ENCODE measurements at regions not wholly inside any gene's neighbourhood (a gene's known extent, or its start where the extent isn't known, plus 50 kb on each side); places are given as distances from the start of the nearest gene placed in this dataset.

DNA sequence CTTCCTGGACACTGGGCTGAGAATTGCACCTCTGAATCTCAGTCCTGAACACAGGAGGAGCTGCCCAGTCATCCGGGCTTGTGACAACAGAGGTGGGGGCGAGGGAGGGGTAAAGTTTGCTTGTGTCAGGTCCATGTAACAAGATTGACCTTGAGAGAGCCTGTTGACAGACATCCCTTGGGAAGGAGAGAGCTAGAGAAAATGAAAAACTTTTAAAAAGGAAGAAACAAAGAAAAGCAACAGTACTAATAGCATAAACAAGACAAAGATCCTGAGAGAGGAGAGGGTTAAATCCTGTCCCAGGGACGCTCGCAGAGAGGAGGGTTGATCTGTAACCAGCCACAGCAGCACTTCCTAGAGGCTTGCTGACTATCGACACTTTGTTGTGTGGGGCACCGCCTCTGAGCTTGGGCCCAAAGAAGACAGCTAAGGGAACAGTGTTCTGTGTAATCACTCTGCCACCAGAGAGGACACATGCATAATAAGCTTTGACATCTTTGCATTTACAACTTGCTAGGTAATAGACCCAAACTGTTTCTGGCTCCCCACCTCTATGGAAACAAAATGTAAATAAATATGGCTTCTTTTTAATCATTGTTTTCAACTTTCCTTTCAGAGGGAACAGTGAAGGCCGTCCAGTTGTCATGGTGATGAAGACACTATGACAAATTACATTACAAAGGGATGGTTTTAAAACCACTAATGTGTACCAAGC is 363.7 kb downstream of the CSNK1G3 start:
- no peak for DNase-seq (ENCODE audit: low read depth in 2 of 2)

DNA sequence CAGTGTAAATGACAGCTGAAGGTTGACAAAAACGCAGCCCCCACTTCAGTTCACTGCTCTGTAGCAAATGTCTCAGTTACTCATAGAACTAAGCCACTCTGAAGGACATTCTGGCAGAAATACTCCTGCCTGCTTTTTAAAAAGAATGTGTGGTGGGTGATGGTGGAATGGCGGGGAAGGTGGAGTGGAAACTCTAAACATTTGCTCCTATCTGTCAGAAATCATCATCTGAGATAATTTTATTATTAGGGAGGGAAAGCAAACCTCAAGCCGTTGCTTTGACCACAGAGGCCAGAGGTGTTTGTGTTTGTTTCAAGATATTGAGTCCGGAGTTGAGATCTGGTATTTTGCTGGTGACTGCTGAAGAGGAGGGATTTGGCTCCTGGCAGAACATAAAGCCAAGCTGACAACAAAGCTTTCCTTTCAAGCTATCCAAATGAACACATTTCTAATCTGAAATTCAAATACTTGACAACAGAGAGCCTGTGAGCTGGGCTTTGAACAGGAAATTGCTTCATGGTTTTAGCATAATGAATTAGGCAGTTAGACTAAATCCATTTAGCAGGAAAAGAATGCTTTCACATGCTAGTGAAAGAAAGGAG is 362.7 kb downstream of the CSNK1G3 start:
- no peak for DNase-seq (ENCODE audit: low read depth in 2 of 2)

DNA sequence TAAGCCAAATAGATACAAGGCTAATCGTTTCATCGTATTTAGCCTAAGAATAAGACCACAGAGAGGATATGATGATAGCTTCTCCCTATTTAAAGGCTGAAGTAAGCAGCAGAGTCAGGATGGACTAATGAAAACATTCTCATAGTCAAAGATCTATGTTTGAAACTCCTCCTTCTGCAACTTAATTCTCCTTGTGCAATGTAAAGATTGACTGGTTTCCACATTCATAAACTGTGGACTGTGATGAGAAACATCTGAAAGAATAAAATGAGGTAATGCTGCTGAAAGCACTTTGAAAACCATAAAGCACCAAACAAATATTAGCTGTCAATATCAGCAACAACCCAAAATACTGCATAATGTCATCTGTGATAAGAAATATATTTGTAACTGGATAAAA is 361.9 kb downstream of the CSNK1G3 start:
- no peak for DNase-seq (ENCODE audit: low read depth in 2 of 2)

DNA sequence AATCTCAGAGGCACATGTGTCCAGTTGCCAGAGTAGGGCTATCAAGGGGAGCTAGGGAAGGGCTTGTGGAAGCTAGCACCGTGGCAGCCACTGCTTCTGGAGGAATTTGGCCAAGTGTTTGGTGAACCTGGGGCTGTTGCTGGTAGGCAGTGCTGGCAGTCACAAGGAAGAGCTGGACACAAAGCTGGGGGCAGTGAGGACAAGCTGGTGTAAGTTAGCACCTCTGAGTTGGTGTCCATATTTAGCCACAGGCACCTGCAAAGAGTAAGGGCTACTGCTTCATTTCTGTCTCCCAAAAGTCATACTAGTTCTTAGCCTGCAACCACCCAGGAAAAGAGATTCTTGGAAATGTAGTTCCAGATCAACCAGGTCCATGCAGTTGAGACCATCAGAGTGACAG is 359.4 kb downstream of the CSNK1G3 start:
- no peak for DNase-seq (ENCODE audit: low read depth in 2 of 2)

DNA sequence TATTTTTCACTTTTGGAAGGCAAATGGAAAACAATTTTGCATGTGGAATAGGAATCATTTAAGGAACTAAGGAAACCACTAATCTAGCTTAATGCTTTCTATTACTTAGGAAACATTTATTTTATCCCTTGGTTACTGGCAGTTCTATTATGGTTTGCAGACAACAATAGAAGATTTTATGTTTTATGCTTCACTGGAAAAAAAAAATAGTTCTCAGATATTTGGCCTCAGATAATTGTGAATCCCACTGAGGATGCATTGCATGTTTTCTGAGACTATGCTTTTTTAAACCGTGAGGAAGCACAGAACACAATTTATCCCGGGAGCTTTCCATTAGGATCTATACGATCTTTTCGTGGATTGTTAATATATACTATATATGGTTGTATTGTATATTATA is 356.9 kb downstream of the CSNK1G3 start:
- DNase-seq (ENCODE audit: low read depth in 2 of 2): no peak

DNA sequence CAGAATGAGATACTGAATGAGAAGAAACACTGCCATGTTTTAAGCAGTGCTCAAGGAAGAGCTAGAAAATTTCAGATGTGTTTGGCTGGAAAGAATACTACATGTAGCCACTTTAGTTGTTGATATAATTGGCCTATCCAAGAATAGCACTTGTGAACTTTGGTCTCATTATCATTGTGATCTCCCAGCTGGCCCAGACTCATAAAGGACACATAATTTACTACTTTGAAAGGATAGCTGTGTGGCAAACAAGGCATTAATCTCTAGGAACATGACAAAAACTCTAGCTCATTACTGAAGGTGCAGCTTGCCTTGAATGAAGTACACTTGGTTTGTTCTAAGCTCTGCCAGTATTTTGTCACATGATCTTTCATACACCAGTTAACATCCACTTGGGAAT is 356.3 kb downstream of the CSNK1G3 start:
- no peak for DNase-seq (ENCODE audit: low read depth in 2 of 2)

DNA sequence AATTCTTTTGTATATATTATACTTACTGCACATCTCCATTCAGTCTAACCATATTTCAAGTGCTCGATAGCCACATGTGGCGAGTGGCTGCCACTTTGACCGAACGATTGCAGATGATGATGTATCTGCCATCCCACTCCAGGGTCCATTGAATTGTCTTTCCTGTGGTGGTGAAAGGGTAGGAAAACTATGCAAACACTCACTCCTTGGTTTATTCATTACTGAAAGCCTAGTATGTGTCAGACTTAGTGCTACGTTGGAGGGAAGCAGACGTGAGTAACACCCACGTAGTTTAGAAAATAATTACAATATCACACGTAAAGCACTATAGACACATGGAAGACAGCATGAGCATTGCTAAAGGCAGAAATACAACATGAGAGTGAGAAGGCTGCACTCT is 353.7 kb downstream of the CSNK1G3 start:
- no peak for DNase-seq (ENCODE audit: low read depth in 2 of 2)

DNA sequence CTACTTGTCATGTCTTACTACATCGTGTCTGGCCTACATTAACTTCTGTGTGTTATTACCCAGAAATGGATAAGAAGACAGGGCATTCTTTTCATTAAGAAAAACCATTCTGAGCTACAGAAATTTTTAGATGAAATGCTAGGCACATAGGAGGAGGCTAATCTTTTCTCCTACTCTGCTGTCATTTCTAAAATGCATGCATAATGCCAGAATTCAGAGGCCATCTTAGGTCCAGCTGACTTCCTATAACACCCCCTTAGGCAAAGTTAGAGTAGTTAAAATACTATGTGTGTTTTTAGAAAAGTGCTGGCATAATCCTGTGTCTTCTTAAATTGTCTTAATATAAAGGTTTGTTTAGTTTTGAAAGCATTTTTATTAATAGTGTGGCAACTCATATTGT is 352.6 kb downstream of the CSNK1G3 start:
- DNase-seq (ENCODE audit: low read depth in 2 of 2): no peak

DNA sequence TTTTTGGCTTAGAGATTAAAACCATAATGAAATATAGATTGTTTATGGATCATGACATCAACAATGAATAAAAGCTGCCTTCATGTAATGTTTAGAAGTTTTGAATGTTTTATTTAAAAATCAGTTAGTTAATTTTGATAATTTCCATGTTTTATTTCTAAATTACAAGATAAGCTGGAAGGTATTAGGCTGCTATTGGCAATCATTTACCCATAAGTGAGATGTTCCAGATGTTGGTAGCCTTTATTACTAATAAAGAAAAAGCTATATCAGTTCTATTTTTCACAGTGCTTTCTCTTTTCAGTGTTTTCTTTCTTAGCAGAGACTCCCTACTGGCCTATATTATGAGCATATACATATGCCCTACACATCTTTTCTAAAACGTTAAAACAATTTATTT is 347.0 kb downstream of the CSNK1G3 start:
- DNase-seq (ENCODE audit: low read depth in 2 of 2): no peak

DNA sequence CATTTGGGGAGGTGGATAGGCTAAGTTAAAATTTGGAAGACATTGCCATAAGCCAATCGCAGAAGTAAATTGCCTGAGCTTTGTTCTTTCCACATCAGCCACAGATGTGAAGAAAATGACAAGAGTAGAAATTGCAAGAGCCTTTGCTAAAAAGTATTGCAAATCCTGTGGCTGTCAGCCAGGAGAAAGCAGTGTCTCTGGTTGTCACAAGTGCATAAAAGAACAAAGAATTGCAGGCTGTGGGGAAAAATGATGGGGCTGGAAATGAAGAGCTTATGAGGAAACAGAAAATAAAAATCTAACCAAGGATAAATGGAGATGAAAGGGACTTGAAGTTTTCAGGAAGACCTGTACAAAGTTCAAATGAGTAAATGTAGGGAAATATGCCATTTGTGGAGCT is 344.8 kb downstream of the CSNK1G3 start:
- no peak for DNase-seq (ENCODE audit: low read depth in 2 of 2)

DNA sequence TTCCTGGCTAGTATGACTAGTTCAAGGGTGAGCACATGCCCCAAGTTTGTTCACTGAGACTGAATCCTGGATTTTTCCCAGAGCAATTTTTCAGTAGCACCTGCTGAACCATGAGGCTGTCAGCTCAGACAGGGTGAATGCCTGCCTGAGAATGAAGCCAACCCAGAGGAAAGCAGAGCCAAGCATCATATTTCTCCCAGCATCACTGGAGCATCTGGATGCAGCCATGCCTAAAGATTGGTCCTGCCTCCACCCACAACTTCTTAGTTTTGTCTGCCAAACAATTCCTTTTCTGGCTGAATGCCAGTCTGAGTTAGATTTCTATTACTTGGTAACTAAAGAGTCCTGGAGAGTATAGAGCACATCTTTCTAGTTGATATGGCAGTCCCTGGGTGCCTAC is 343.6 kb downstream of the CSNK1G3 start:
- DNase-seq (ENCODE audit: low read depth in 2 of 2): no peak

DNA sequence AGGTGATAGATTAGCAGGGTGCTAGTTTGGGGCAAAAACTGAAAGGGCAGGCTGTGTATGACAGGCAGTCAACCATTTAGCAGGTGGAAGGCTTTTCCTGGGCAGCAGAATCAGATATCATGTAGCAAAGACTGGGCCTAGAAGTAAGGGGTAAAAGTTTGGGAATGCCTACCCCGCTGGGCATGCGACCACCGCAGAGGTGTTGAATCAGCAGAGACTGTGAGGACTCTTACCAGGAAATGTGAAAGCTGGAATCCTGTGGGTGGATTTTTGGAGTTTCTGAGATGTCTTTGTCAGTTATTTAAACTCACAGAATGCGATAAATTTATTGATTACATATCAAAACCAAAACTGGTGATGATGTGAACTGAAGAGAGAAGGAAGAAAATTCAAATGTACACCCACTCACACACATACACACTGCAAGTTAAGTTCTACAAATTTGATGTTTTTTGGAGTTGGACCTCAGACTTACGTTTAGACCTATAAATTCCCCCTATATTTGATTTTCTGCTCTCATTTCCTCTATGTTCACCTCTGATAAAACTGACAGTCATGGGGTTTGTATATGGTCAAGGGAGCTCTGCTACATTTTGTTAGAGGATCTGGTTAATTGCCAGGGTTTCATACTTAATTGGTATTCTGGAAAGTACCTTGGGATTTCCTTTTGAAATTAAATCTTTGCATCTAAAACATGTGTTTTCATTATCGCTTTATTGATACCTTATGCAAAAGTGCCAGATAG is 333.6 kb downstream of the CSNK1G3 start:
- no peak for DNase-seq (ENCODE audit: low read depth in 2 of 2)

DNA sequence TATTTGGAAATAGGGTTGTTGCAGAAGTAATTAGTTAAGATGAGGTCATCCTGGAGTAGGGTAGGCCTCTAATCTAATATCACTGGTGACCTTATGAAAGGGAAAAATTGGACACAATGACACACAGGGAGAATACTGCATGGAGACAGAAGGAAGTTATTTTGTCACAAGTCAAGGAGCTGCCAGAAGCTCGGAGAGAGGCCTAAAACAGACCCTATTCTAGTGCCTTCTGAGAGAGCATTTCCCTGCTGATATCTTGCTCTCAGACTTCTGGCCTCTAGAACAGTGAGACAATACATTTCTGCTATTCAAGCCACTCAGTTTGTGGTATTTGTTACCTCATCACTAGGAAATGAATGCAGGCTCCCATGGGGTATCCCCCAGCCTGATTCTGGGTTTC is 332.9 kb downstream of the CSNK1G3 start:
- DNase-seq (ENCODE audit: low read depth in 2 of 2): no peak

DNA sequence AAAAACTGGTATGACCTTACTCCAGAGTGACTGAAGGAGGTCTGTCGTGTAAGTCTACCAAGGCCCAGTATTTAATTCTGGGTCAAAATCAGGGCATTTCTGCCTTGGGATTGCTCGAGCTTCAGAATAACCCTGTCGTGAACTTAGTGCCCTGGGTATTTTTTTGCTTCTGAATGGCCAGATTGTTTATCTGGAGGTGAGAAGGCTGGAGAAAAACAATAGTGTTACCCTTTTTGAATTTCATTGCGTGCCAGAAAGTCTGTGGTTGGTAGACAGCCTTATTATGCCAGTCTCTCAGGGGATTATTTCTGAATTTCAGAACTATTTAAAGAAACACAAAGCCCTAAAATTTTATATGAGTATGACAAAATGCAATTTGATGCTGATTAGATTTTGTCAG is 323.4 kb downstream of the CSNK1G3 start:
- DNase-seq (ENCODE audit: low read depth in 2 of 2): no peak

DNA sequence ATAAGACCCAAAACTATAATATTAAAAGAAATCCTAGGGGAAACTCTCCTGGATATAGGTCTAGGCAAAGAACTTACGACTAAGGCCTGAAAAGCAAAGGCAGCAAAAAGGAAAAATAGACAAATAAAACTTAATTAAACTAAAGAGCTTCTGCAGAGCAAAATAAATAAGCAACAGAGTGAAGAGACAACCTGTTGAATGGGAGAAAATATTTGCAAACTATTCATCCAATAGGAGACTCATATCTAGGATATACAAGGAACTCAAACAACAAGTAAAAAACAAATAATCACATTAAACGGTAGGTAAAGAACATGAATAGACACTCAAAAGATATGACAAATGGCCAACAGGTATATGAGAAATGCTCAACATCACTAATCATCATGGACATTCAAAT is 318.6 kb downstream of the CSNK1G3 start:
- DNase-seq (ENCODE audit: low read depth in 2 of 2): no peak

DNA sequence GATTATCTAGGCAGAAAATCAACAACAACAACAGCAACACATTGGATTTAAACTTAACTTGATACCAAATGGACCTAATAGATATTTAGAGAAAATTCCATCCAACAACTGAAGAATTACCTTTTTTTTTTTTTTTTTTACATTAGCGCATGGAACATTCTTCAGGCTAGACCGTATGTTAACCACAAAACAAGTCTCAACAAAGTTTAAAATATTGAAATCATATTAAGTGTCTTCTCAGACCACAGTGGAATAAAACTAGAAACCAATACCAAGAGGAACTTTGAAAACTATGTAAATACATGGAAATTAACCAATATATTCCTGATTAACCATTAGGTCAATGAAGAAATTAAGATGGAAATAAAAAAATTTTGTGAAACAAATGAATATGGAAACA is 315.8 kb downstream of the CSNK1G3 start:
- no peak for DNase-seq (ENCODE audit: low read depth in 2 of 2)

DNA sequence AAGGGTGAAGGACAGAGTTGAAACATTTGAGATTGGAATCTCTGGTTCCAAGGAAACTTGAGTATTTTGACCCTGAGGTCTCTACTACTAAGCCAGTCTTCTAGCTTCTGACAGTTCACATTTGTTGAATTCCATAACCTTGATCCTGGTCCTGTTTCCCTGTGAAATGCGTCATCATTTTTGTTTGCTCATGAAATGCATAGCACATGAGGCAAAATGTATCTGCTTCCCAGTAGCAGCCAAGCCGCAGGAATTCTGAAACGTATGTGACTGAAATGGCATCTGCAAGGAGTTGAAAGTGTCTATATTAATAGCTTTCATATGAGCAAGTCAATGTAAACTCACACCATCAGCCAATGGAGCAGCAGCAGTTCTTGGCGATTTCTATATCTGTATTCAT is 307.9 kb downstream of the CSNK1G3 start:
- DNase-seq (ENCODE audit: low read depth in 2 of 2): no peak

DNA sequence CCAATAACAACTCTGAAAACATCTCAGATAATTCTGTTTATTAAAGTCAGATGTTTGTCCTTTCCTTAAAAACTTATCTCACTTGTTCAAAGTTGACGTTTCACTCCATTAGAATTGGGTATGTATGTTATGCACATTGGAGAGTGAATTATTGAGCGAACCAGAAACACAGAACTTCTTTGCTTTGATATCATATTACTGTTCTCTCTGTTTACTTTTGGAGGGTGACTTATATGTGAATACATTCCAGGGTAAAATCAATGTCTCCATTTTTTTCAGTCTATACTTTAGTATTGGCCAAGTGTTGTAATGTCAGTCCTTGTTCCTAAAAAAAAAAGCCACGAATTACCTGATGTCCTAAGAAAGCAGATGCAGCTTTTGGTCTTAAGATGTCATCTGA is 307.4 kb downstream of the CSNK1G3 start:
- DNase-seq (ENCODE audit: low read depth in 2 of 2): no peak

DNA sequence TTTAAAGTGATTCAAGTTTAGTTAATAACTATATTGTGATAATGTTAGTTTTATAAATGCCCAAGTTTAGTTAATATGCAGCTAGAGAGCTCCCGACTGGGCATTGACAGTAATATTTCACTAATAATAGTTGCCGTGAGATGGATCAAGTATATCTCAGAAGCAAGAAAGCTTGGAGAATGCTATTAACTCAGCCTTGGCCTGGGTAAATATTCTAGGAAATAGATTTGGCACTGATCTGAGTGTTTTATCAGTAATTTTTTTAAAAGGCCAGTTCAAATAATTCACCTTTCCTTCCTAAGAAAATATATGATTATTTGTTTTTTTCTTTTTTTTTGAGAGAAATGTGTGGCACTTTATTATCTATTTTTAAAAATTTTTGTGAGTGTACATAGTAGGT is 305.3 kb downstream of the CSNK1G3 start:
- DNase-seq (ENCODE audit: low read depth in 2 of 2): no peak

DNA sequence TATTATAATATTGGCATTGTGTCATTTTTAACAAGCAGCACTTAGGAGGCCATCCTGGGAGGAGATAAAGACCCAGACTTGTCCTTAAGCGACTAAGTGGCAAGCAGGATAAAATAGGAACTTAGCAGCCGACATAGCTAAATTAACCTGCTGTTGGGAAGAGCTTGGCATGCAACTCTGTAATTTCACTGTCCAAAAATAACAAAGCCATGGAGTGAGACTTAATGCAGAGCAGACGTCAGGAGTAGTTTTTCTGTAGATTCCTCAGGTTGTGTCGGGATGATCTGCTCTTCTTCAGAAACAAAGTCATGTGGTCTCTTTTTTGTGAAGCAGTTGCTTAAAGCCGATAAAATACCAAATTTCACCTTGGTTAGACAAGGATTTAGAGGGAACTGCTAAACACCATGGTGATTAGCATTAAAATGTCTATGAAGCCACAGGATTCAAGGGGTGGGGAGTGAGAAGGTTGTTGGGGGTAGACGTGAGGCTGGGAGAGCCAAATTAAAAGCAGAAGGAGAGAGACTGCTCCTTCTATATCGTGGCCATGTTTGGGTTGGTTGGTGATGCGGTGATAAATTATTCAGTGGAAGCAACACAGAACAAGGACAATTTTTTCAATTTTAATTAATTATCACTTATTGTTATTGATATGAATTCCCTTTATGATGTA is 303.0 kb downstream of the CSNK1G3 start:
- no peak for DNase-seq (ENCODE audit: low read depth in 2 of 2)

DNA sequence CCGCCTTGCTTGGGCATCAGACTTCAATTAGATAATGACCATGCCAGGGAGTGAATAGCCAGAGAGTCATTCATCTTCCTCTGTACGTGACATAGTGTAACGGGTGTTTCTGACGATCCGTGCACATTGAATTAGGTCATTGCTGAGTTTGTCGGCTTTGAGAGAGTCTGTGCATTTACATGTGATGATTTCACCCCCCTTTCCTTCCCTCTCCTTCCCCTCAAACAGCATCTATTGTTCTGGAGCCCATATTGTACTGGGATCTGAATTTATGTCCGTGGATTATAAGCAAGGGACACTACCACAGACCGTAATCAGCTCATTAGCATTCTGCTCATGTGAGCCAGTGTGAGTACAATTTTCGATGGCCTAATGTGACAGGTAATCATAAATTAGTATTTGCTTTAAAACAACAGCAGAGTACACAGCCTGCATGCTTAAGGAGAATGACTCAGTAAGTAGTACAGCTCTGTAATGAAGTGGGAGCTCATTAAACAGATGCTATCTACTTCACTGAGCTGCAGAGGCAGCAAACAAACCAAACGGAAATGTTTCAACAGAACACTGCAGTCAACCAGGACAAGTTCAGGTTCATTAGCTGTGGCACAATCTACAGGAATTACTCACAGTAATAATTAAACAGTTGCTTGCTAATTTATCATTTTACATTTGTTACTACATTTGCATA is 302.1 kb downstream of the CSNK1G3 start:
- DNase-seq (ENCODE audit: low read depth in 2 of 2): no peak

DNA sequence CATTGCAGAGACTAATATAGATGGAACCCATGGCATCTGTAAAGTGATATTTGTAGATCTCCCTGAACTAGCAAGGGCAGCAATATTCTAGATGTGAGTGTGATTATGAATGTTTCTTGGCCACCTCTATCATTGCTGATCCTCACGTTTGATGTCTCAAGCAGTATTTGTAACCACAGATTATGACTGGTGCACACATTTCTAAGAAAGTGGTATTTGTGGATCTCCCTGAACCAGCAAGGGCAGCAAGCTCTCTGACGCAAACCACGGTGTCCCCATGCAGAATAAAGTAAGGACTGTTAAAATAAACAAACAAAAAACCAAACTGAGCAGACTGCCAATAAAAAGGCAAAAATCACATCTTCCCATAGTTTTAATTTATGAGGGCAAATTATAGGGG is 301.3 kb downstream of the CSNK1G3 start:
- DNase-seq (ENCODE audit: low read depth in 2 of 2): no peak

Measured in stimulated activated CD8-positive, alpha-beta memory T cell treated with anti-CD3 and anti-CD28 coated beads, Interleukin-15, amount 100 ng/mL, for 48 hours (primary cell).